HUDEP-2 (cell line): ENCODE measurements at regions not wholly inside any gene's neighbourhood (a gene's known extent, or its start where the extent isn't known, plus 50 kb on each side); places are given as distances from the start of the nearest gene placed in this dataset.

Source experiments
- DNase-seq, 76 experiments: peaks; one replicate each; lab custom pipeline; 2025; ENCODE audit not compliant: unreplicated experiment in 76 of 76; lab: John Stamatoyannopoulos, UW

DNA sequence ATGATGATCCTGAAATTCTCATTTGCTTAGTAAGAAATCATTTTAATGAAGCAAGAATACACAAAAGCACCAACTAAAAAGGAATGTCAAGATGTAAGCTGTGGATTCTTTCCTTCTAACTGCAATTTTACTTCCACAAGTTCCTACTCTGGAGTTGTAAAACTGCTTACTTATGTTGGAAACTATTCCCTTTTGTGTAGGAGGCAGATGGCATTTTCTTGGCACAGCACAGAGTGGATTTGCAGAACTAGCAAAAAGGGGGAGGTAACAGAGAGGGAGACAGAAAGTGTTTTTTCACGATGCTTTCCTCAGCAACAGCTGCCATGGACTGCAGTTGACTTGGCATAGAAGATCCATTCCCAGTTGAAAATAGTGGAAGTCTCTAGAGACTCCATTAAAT, 1112.0 kb upstream of the RAG2 start:
- DNase-seq = no peak

DNA sequence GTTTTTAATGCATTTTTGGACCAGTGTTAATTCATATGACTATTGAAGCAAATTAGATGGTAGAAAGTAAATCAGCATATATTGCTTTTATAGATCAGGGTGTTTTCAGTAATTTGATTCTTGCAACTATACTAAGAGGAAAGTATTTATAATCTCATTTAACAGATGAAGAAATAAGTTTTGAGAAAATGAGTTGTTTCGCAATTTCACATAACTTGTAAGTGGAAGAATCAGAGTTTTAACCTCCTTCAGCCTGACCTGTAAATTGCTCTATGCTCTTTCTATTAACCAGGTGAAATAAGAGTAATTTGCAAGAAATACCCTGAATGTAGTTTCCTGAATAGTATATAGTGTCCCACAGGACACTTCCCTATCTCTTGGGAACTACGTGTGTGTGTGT, 1106.8 kb upstream of the RAG2 start:
- DNase-seq = no peak

DNA sequence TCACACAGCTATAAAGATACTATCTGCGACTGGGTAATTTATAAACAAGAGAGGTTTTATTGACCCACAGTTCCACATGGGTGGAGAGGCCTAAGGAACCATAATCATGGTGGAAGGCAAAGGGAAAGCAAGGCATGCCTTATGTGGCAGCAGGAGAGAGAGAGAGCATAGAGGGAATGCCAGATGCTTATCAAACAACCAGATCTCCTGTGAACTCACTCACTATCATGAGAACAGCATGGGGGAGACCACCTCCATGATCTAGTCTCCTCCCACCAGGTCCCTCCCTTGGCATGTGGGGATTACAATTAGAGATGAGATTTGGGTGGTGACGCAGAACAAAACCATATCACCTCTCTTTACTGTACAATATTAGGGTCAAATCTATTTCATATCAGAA, 1101.6 kb upstream of the RAG2 start:
- DNase-seq = no peak

- no peak for DNase-seq
Observed at GRCh38 chr11:37695283-37695682, 1097.2 kb upstream of the RAG2 start.

GRCh38 chr11:37689951-37690350, 1091.9 kb upstream of the RAG2 start:
- no peak for DNase-seq

DNA sequence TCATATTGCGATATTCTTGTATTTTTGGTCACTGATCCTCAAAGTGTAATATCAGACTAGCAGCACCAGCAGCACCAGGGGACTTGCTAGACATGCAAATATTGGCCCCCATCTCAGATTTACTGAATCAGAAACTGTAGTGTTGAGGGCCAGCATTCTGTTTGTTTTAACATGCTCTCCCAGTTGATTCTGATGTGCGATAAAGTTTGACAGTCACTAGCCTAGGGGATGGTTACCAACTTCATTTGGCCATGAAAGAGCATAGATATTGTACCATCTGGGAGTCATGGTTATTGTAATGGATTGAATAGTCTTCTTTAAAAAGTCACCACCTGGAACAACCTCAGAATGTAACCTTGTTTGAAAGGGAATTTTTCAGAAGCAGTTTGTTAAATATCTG, 1090.4 kb upstream of the RAG2 start:
- DNase-seq = no peak

DNA sequence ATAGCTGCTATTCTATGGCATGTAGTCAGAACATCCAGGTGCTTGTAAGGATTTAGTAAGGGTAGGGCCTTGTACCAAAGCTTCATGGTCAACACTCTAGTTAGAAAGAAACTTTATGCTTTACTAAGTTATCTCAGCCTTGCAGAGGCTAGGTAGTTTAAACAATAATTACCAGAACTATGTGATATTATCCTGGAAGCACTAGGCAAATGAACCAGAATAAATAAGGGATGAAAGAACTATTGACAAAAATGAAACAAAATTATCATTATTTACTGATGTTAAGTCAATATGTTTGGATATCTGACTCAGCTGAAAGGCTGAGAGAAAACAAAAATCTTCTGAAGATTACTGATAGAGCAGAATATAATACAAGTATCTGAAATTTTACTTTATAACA, 1089.1 kb upstream of the RAG2 start:
- DNase-seq = no peak

DNA sequence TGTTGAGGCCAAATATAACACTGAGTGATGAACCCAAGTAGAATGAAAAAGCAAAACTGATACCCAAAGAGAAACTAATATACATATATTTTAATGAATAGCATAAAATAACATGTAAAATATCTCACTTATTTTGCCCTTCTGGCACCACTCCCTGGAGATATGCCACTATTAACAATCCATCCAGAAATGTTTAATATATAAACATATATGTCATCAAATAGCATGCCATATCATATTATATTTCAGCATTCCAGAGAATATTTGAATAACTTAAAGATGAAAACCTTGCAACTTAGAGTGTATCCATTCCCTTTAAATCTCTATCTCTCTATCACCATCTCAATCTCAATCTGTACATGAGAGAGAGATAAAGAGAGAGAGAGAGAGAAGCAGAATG, 1073.3 kb upstream of the RAG2 start:
- no peak for DNase-seq

GRCh38 chr11:37666960-37667359, 1068.9 kb upstream of the RAG2 start:
- no peak for DNase-seq

DNA sequence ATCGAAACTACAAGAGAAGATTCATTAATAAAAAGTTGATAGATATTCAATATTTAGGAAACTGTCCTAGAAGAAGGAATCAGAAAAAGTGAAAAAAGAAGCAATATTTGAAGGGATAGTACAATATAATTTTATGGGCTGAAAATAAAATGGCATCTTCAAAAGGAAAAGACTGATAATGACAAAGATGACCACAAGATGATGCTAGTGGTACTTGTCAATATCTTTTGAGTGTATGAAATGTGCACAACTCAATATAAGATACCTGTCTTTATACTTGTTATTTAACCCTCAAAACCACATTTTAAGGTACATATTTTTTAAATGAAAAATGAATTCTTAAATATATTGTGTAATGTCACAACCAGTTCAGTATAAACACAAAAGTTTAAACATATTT, 1059.6 kb upstream of the RAG2 start:
- DNase-seq = peak in 2 of 76 experiments; percentile 4 to 14

- DNase-seq = no peak
Observed at GRCh38 chr11:37647767-37648166, 1049.7 kb upstream of the RAG2 start.

DNA sequence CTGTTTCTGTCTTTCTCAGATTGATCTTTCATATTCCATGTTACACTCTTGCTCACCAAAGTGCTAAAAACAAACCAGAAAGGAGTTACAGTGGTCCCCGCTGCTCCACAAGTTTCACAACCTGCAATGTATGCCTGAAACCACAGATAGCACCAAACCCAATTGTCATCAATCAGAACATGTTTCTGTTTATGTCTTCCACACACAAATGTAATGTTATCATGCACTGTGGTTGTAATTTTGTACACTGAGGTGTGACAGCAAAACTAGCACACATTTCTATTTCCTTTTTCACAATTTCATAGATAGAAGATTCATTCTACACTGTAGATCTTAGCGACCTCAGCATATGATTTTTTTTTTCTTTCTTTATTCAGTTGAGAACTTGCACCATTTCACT, 1045.9 kb upstream of the RAG2 start:
- DNase-seq = no peak

DNA sequence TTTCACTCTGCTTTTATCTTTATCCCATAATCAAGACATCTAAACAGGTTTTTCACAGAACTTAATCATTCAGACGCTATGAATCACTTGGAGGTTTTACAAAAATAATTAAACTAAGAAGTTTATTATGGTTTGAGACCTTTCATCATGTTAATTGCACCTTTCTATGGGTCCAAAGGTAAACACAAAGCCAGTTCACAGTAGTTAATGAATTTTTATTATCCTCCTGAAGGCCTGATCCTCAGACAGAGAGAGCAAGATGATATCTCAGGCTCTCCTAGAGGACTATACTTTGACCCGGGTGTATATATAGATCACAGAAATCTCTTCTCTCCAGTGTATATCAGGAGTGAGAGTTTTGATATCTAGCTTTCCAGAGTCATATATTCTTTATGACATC, 1044.3 kb upstream of the RAG2 start:
- no peak for DNase-seq

DNA sequence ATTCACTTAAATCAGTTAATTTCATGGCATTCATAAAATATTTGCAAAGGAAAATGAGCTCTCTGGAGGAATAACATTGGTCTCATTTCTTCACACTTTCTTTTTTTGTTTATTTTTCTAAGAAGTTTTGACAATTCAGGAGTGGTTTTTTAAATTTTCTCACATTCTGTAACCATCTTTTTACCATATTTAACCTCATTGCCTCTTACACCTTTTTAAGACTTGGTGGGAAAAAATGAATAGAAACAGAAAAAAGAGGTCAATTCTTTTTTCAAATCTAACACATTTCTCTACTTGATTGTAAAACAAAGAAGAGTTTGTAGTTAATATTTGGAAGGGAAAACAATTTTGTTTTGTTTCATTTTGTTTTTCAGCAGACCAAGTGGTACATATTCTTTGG, 1034.7 kb upstream of the RAG2 start:
- DNase-seq = no peak

DNA sequence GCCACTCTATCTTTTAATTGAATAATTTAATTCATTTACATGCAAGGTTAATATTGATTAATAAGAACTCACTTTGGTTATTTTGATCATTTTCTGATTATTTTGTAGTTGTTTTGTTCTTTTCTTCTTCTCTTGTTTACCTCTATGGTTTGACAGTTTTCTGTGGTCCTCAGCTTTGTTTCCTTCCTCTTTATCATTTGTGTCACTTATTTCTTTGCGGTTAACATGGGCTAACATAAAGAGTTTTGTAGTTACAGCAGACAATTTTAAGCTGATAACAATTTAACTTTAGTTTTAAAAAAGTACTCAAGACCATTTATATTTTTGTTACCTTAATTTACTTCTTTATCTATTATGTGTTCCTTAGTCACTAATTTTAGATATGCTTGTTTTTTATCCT, 1032.8 kb upstream of the RAG2 start:
- DNase-seq = no peak

DNA sequence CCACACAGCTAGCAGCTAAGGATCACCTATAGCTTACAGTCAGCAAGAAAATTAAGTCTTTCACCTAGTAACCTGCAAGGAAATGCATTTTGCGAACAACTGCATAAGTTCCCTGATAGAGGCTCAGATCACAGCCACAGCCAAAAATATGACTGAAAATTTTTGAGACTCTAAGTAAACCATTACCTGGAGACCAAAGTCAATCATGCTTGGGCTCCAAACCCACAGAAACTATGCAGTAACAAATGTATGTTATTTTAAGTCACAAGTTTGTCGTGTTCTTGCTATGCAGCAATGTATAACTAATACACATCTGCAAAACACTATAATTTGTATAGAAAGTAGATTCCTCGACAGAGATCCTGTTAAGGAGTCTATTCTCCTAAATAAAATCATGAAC, 1025.7 kb upstream of the RAG2 start:
- no peak for DNase-seq

- DNase-seq = no peak
Observed at GRCh38 chr11:37621662-37622061, 1023.6 kb upstream of the RAG2 start.

DNA sequence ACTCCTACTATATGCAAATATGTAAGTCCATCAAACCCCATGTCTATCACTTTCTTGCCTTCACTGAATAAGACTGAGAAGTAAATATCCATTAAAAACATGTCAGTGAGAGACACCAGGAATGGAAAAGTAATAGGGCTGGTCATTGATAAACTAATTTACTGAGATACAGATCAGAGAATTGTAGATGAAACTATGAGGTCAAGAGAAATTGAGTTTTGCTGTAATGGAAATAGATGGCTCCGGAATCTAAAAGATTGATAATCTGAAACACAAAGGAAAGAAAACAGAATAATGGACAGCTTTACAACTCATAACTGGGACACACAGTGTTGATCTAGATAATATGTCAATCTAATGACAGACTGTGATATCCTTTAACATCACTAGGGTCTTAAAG, 1018.3 kb upstream of the RAG2 start:
- no peak for DNase-seq

GRCh38 chr11:37613031-37613430, 1015.0 kb upstream of the RAG2 start:
- no peak for DNase-seq

GRCh38 chr11:37612146-37612545, 1014.1 kb upstream of the RAG2 start:
- DNase-seq = no peak

DNA sequence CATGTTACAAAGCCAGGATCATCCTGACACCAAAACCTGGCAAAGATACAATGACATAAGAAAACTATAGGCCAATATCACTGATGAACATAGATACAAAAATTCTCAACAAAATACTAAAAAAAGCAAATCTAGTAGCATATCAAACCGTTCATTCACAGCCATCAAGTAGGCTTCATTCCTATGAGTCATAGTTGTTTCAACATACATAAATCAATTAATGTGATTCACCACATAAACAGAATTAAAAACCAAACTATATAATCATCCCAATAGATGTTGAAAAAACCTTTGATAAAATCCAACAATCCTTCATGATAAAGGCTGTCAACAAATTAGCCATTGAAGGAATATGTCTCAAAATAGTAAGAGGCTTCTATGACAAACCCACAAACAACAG, 1007.2 kb upstream of the RAG2 start:
- DNase-seq = no peak

DNA sequence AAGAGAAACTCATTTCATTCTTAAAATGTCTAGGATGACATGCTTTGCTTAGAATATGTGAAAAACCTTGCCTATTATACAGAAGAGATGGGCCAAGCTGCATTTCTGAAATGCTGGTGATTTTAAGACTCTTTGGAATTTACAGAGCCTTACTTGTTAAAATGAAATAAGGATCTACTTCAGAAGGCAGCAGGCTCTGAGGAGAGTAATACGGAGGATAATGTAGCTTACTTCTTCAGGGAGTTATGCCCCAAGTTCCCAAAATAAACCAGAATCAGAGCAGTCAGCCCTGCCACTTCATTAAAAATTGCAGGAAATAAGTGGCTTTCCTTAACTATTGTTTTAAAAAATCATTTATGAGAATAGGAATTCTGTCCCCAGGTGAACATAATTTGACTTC, 1000.3 kb upstream of the RAG2 start:
- DNase-seq = no peak

DNA sequence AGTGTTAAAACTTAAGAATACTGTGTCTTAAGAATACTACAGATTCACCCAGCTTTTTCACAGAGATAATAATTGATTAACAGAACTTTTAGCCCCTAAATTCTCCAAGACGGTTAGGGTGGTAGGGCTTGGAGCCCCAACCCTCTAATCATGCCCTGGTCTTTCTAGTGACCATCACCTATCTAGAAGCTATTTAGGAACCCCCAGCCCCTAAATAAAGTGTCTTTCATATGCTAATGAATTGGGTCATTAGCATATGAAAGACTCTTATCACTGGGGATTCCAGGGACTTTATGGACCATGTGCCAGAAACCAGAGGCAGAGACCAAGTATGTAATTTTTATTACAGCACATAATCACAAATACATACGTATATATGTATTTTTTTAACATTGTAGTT, 999.7 kb upstream of the RAG2 start:
- DNase-seq = no peak

DNA sequence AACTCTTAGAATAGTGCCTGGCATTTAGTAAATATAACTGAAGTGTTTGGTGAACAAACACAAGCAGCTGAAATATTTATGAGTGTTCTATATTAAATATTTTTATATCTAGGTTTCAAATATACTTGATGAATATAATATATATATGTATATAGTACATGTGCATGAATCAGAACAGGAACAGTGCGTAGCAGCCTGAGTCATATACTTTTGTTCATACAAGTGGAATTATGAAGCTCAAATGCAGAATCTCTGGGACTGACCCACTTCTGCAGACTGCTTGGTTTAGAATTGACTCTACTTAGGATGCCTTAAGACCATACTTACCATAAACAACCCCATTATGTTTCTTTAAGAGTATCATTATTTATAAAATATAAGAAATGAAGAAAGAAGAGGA, 997.8 kb upstream of the RAG2 start:
- no peak for DNase-seq
